ENCODE measurements at regions not wholly inside any gene's neighbourhood (a gene's known extent, or its start where the extent isn't known, plus 50 kb on each side); places are given as distances from the start of the nearest gene placed in this dataset.

GRCh38 chr6:113756290-113756665 is 100.9 kb upstream of the MARCKS start:
- DNase-seq = no peak
- Histone ChIP-seq H3F3A (ENCODE audit: insufficient read depth, low read length) (peaks cover 18% of the 10 kb centered on the region), H3K36me3 (replicated peaks; ENCODE audit: insufficient read depth, low read length) (no peaks in the 10 kb centered on the region), H3K4me2 (ENCODE audit: low read depth, low read length) (peak overlapping the region; percentile 62), H3K9me3 (replicated peaks; ENCODE audit: insufficient read depth, low read length) (no peaks in the 10 kb centered on the region), H3K27ac (ENCODE audit: low read length) (peak overlapping the region; percentile 81; the same call in 1 of the 2 replicates), H3K27me3 (replicated peaks; ENCODE audit: insufficient read depth, low read length) (no peaks in the 10 kb centered on the region), H4K20me1 (ENCODE audit: insufficient read depth, low read length) (no peaks in the 10 kb centered on the region), H3K4me3 (ENCODE audit: low read length) (no peak overlapping the region), H3K9ac (ENCODE audit: low read length) (no peak overlapping the region), H2AFZ (ENCODE audit: low read length) (no peak overlapping the region), H3K79me2 (ENCODE audit: low read length) (no peaks in the 10 kb centered on the region), H3K9me2 (replicated peaks; ENCODE audit: insufficient read depth, low read length) (no peaks in the 10 kb centered on the region), H3K4me1 (ENCODE audit: low read length) (peaks cover 33% of the 10 kb centered on the region)
- TF ChIP-seq EZH2phosphoT487 (IDR thresholded peaks at IDR 0.05; ENCODE audit: low read length) (no peak), EZH2 (optimal IDR thresholded peaks at IDR 0.05; ENCODE audit: low read depth, low read length) (no peak), CTCF (IDR thresholded peaks at IDR 0.05; ENCODE audit: low read length) (no peak)

DNA sequence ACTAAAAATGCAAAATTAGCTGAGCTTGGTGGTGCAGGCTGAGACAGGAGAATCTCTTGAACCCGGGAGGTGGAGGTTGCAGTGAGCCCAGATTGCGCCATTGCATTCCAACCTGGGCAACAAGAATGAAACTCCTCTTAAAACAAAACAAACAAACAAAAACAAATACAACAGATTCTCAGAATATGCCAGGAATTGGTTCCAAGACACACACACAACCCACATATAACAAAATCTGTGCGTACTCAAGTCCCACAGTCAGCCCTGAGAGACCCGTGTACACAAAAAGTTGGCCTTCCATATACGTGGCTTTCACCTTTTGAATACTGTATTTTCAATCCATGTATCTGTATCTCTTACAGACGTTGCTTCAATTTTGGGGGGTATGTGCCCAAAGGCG is 98.9 kb upstream of the MARCKS start:
- no peaks in the 10 kb centered on the region for H3K27me3 ChIP-seq (replicated peaks; ENCODE audit: insufficient read depth, low read length)
- no peaks in the 10 kb centered on the region for H3K79me2 ChIP-seq (ENCODE audit: low read length)
- TF ChIP-seq EZH2phosphoT487 (IDR thresholded peaks at IDR 0.05; ENCODE audit: low read length) (no peak), CTCF (IDR thresholded peaks at IDR 0.05; ENCODE audit: low read length) (no peak), EZH2 (optimal IDR thresholded peaks at IDR 0.05; ENCODE audit: low read depth, low read length) (no peak)
- no peak overlapping the region for H2AFZ ChIP-seq (ENCODE audit: low read length)
- peaks cover 41% of the 10 kb centered on the region for H3K4me1 ChIP-seq (ENCODE audit: low read length)
- H3K9me2 ChIP-seq (replicated peaks; ENCODE audit: insufficient read depth, low read length) = no peaks in the 10 kb centered on the region
- H3K4me2 ChIP-seq (ENCODE audit: low read depth, low read length) = no peak overlapping the region
- no peaks in the 10 kb centered on the region for H3K9me3 ChIP-seq (replicated peaks; ENCODE audit: insufficient read depth, low read length)
- no peak overlapping the region for H3K9ac ChIP-seq (ENCODE audit: low read length)
- no peak overlapping the region for H3K4me3 ChIP-seq (ENCODE audit: low read length)
- no peak overlapping the region for H3K27ac ChIP-seq (ENCODE audit: low read length)
- H4K20me1 ChIP-seq (ENCODE audit: insufficient read depth, low read length) = no peaks in the 10 kb centered on the region
- peaks cover 18% of the 10 kb centered on the region for H3F3A ChIP-seq (ENCODE audit: insufficient read depth, low read length)
- H3K36me3 ChIP-seq (replicated peaks; ENCODE audit: insufficient read depth, low read length) = no peaks in the 10 kb centered on the region
- no peak for DNase-seq

GRCh38 chr6:113758826-113759574 is 98.1 kb upstream of the MARCKS start:
- peaks cover 18% of the 10 kb centered on the region for H3F3A ChIP-seq (ENCODE audit: insufficient read depth, low read length)
- H3K9me3 ChIP-seq (replicated peaks; ENCODE audit: insufficient read depth, low read length) = no peaks in the 10 kb centered on the region
- H3K4me2 ChIP-seq (ENCODE audit: low read depth, low read length) = peak overlapping the region; percentile 41; the same call in 1 of the 2 replicates
- no peak overlapping the region for H3K9ac ChIP-seq (ENCODE audit: low read length)
- H3K4me3 ChIP-seq (ENCODE audit: low read length) = no peak overlapping the region
- no peak for DNase-seq
- H3K27ac ChIP-seq (ENCODE audit: low read length) = peak overlapping the region; percentile 14; the same call in 1 of the 2 replicates
- no peaks in the 10 kb centered on the region for H3K27me3 ChIP-seq (replicated peaks; ENCODE audit: insufficient read depth, low read length)
- H2AFZ ChIP-seq (ENCODE audit: low read length) = peak overlapping the region; percentile 45
- TF ChIP-seq EZH2 (optimal IDR thresholded peaks at IDR 0.05; ENCODE audit: low read depth, low read length) = no peak
- no peak for TF ChIP-seq CTCF (IDR thresholded peaks at IDR 0.05; ENCODE audit: low read length)
- peaks cover 42% of the 10 kb centered on the region for H3K4me1 ChIP-seq (ENCODE audit: low read length)
- H3K79me2 ChIP-seq (ENCODE audit: low read length) = no peaks in the 10 kb centered on the region
- H3K9me2 ChIP-seq (replicated peaks; ENCODE audit: insufficient read depth, low read length) = no peaks in the 10 kb centered on the region
- no peaks in the 10 kb centered on the region for H4K20me1 ChIP-seq (ENCODE audit: insufficient read depth, low read length)
- H3K36me3 ChIP-seq (replicated peaks; ENCODE audit: insufficient read depth, low read length) = no peaks in the 10 kb centered on the region

All from MM.1S (cell line).